GM12801 (cell line): ENCODE measurements at regions not wholly inside any gene's neighbourhood (a gene's known extent, or its start where the extent isn't known, plus 50 kb on each side); places are given as distances from the start of the nearest gene placed in this dataset.

Experiments used
- TF ChIP-seq, protein P1 (sequence below): IDR thresholded peaks from one replicate; pipeline ENCODE4 v1.5.1; 2011; ENCODE audit warnings: control low read depth; ENCODE audit not compliant: insufficient read length; ENCODE audit errors: extremely low read depth

DNA sequence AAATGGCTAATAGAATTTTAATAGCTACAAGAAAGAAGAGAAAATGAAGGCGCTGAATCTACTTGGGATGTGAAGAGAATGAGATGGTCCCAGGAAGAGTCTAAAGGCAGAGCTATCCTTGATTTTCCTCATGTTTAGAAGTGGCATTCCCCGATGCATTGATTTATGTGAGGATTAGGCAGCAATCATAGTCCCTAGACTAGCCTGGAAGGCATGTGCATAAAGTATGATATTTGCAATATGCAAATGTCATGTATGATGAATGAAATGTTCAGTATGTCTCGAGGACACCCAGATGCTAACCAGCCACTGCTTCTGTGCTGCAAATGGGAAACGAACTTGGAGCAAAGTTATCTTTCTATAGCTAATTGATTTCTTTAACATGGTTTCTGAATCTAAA, 641.5 kb upstream of the PLXNA2 start:
- TF ChIP-seq, protein P1, sequence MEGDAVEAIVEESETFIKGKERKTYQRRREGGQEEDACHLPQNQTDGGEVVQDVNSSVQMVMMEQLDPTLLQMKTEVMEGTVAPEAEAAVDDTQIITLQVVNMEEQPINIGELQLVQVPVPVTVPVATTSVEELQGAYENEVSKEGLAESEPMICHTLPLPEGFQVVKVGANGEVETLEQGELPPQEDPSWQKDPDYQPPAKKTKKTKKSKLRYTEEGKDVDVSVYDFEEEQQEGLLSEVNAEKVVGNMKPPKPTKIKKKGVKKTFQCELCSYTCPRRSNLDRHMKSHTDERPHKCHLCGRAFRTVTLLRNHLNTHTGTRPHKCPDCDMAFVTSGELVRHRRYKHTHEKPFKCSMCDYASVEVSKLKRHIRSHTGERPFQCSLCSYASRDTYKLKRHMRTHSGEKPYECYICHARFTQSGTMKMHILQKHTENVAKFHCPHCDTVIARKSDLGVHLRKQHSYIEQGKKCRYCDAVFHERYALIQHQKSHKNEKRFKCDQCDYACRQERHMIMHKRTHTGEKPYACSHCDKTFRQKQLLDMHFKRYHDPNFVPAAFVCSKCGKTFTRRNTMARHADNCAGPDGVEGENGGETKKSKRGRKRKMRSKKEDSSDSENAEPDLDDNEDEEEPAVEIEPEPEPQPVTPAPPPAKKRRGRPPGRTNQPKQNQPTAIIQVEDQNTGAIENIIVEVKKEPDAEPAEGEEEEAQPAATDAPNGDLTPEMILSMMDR = no peak

DNA sequence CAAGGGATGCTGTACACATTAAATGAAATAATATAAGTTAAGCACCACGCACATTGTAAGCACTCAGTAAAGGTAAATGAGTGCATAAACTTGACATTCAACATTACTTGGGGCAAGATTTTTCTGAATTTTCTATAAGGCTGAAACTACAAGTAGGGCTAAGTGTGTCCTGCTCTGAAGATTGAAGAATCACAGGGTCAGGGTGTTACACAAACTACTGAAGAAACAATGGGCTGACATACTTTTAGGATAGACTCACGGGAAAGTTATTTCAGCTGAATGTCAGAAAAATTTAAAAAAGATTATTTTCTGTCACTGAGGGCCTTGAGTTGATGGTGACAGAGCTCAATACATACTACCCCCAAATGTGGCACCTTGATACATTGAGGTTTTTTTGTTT, 644.2 kb upstream of the PLXNA2 start:
- TF ChIP-seq, protein P1 = no peak

DNA sequence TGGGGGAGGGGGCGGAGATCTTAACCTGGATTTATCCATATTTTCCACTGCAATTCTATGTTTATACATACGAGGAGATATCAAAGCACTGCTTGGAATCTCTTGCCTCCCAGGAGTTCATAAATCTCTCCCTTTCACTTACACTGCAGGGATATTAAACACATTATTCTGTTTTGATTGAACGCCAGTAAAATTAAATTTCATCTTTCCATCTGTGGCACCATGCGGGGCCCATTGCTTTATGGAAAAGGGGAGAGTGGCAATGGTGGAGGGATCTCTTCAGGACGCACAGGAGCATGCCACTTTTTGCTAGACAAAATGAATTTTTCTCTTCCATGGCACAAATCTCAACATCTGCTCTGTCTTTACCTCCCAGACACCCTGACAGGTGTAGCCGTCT, 648.0 kb upstream of the PLXNA2 start:
- TF ChIP-seq, protein P1 = no peak

DNA sequence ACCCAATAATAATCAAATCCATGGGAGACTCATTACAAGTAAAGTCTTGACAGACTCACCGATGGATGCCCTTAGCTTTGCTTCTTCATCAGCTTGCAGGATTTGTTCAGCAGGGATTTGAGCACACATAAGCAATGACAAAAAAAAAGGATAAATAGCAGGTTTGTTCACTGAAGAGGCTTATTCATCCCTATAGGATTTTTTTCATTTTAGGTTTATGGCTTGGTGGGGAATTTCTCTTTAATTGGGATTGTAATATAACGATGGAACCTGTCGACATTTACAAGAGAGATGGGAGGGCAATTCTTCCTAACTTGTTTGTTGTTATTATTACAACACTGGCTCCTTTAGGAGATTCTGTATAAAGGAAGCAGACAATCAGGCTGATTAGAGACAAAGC, 649.1 kb upstream of the PLXNA2 start:
- TF ChIP-seq, protein P1 = no peak

DNA sequence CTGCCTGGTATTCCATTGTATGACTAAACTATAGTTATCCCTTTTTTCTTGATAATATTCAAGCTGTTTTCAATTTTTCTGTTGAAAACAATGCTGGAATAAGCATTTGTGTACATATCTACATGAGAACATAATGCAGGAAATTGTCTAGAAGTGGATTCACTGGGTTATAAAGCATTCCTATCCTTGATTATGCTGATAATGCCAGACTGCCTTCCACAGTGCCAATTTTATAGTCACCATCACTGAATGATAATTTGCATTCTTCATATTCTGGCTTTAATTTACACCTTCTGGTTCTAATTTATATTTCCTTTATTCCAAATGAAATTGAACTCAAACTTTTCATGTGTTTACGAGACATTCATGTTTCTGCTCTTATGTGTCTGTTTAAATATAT, 651.0 kb upstream of the PLXNA2 start:
- TF ChIP-seq, protein P1 = no peak

DNA sequence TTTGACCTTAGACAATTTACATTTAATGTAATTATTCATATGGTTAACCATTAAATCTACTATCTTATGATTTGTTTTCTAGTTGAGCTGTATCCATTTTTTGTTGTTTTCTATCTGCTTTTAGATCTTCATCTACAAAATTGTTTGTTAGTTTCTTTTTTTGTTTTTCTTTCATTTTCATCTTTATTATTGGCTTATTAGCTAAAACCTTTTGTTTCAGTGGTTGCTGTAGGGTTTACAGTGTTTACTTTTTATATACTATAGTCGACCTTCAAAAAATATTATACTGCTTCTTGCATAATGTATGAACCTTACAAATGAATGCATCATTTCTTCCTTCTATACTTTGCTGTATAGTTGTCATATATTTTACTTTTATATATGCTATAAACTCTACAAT, 651.6 kb upstream of the PLXNA2 start:
- TF ChIP-seq, protein P1 = no peak

DNA sequence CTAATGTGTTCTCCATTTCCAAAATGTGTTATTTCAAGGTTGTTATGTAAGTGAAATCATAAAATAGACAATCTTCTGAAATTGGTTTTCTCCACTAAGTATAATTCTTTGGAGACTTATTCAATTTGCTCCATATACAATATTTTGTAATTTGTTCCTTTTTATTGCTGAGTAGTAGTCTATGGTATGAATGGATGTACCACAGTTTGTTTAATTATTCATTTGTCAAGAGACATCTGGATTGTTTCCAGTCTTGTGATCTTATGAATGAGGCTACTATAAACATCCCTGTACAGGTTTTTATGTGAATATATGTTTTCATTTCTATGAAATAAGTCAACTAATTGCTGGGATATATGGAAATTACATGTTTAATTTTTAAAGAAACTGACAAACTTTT, 652.6 kb upstream of the PLXNA2 start:
- TF ChIP-seq, protein P1 = no peak

DNA sequence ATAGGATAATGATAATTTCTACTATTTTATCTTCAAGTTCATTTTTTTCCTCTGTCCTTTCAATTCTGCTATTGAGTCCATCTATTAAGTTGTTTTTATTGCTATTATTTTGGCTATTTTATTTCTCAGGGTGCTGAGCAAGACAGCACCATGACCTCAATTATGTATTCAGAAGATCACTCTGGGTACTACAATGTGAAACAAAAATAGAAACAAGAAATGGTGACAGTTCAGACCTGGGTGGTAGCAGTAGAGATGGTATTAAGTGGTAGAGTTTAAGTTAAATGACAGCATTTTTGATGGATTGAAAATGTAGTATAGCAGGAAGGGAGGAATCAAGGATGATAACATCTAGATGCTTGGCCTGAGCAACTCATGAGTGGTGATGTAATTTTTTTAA, 655.3 kb upstream of the PLXNA2 start:
- TF ChIP-seq, protein P1 = no peak
